ENCODE measurements at regions not wholly inside any gene's neighbourhood (a gene's known extent, or its start where the extent isn't known, plus 50 kb on each side); places are given as distances from the start of the nearest gene placed in this dataset.

- no peak overlapping the region for H3K4me2 ChIP-seq (ENCODE audit: low read length)
- intact Hi-C loops (cut with micrococcal nuclease), result no loop called here
- H2AFZ ChIP-seq (ENCODE audit: low read depth, low read length, poor library complexity, severe bottlenecking), result no peak overlapping the region
- no peaks in the 10 kb centered on the region for H3K4me1 ChIP-seq (ENCODE audit: control insufficient read depth in 1 of 2, insufficient read depth in 2 of 2, low read length in 2 of 2)
- H3K27me3 ChIP-seq (ENCODE audit: insufficient read depth, low read length), result no peaks in the 10 kb centered on the region
- no peak overlapping the region for H3K9ac ChIP-seq (ENCODE audit: low read length)
- BruUV-seq (replicated peaks), result no TSS peak
- no peaks in the 10 kb centered on the region for H4K20me1 ChIP-seq (ENCODE audit: insufficient read depth)
- DNase-seq (ENCODE audit: low read depth, low spot score), result no peak
- POLR2A ChIA-PET, result no interaction called here
- H3K9me2 ChIP-seq (ENCODE audit: insufficient read depth), result no peaks in the 10 kb centered on the region
- no peak overlapping the region for H3K27ac ChIP-seq (ENCODE audit: low read depth, low read length)
- no peak overlapping the region for H3K4me3 ChIP-seq (replicated peaks in 1 of 2; ENCODE audit: low read depth in 1 of 2, low read length in 2 of 2)
- H3K9me3 ChIP-seq (ENCODE audit: control insufficient read depth in 1 of 2, insufficient read depth in 1 of 2, low read depth in 1 of 2, low read length in 2 of 2), result no peaks in the 10 kb centered on the region
- TF ChIP-seq POLR2A (IDR thresholded peaks at IDR 0.05; ENCODE audit: borderline replicate concordance, extremely low read depth, insufficient read depth, insufficient read length) (no peak), FOSL1 (IDR thresholded peaks at IDR 0.05; ENCODE audit: low read depth) (no peak), ATF3 (IDR thresholded peaks at IDR 0.05) (no peak), EZH2 (IDR thresholded peaks at IDR 0.05) (no peak), CTCF (IDR thresholded peaks at IDR 0.05 in 2 of 3, conservative IDR thresholded peaks at IDR 0.05 in 1 of 3; ENCODE audit: borderline replicate concordance in 1 of 3, insufficient read depth in 1 of 3, low read depth in 2 of 3, low read length in 2 of 3) (no peak), SIN3A (IDR thresholded peaks at IDR 0.05; ENCODE audit: low read depth) (no peak), ZNF274 (IDR thresholded peaks at IDR 0.05; ENCODE audit: low read depth, low read length) (no peak), CBX3 (IDR thresholded peaks at IDR 0.05; ENCODE audit: low read depth) (no peak), SRF (IDR thresholded peaks at IDR 0.05; ENCODE audit: low read depth) (no peak), POLR2AphosphoS5 (IDR thresholded peaks at IDR 0.05; ENCODE audit: low read depth, low read length) (no peak), ZBTB33 (IDR thresholded peaks at IDR 0.05; ENCODE audit: extremely low read depth, insufficient replicate concordance, low read length) (no peak), SP1 (IDR thresholded peaks at IDR 0.05; ENCODE audit: low read depth) (no peak), CEBPB (IDR thresholded peaks at IDR 0.05; ENCODE audit: low read depth) (no peak)
- no peaks in the 10 kb centered on the region for H3K79me2 ChIP-seq (ENCODE audit: insufficient read depth, low read length)
- RAD21 ChIA-PET (ENCODE audit: low non-redundant PET in 1 of 2, low total read pairs in 2 of 2, uncharacterized antibody in 2 of 2, unreplicated experiment in 2 of 2), result no interaction called here
- no peaks in the 10 kb centered on the region for H3K36me3 ChIP-seq (ENCODE audit: control insufficient read depth in 1 of 2, insufficient read depth in 2 of 2, low read length in 2 of 2)
- ATAC-seq, result no peak
- CTCF ChIA-PET, result no interaction called here
Observed at GRCh38 chr19:34856052-34856451, 70.7 kb upstream of the ZNF30 start.
